HG02571 (cell line): ENCODE measurements at regions not wholly inside any gene's neighbourhood (a gene's known extent, or its start where the extent isn't known, plus 50 kb on each side); places are given as distances from the start of the nearest gene placed in this dataset.
"Not testable (repeated sequence)": the region's sequence is repeated elsewhere in the genome, so short reads cannot be mapped to it uniquely, and the experiment has no call there.

ENCODE experiments used
- ATAC-seq: cut with Tn5 transposase; IDR thresholded peaks from one replicate; pipeline ENCODE4 v1.9.1; 2021; ENCODE audit warnings: mild to moderate bottlenecking, moderate library complexity; ENCODE audit not compliant: unreplicated experiment

DNA sequence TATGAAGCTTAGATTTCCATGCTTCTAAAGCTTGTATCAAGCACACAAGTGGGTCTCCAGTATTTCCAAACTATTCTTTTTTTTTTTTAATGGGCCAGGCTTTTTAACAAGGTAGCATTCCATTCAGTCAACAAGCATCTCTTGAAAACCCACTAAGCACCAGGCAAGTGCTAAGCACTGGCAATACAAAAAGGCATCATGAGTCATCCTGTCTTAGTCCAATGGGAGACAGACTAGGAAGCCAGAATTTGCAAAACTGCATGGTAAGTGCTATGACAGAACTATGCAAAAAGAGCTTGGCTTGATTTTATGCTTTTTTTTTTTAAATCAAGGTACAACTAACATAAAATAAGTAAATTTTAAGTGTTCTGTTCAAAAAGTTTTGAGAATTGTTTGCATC lies 109.3 kb upstream of the DST start:
- no peak for ATAC-seq

DNA sequence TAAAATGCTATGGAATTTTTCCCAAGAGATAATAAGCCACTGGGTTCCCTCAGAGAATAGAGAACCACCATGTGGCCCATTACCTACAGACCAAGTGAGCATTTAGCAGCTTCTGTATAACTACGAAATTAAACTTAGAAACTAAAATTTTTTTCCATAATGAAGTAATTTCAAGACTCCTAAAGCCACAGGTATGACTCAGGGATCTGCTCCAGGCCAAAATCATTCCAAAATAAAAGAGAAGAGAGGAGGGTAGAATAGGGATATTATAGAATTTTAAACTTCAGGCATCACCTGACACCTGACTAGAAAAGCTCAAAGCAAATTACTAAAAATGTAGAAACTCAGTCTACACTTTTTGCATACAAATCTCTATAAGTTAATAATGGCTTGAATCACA lies 108.9 kb upstream of the DST start:
- no peak for ATAC-seq

DNA sequence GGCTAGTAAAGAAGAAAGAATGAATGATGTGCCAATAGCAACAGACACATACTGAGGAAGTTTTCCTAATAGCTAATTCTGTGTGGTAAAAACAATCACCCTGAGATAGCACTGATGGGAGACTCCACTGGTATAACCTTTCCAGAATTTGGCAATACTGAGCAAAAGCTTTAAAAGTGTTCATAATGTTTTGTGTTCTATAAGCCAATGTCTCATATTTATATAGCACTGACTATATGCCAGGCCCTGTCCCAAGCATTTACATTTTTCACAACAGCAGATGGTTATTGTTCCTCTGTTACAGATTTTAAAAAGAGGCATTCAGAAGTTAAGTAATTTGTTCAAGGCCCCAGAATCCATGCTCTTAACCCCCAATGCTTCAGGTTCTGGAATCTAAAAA lies 108.0 kb upstream of the DST start:
- ATAC-seq: no peak

DNA sequence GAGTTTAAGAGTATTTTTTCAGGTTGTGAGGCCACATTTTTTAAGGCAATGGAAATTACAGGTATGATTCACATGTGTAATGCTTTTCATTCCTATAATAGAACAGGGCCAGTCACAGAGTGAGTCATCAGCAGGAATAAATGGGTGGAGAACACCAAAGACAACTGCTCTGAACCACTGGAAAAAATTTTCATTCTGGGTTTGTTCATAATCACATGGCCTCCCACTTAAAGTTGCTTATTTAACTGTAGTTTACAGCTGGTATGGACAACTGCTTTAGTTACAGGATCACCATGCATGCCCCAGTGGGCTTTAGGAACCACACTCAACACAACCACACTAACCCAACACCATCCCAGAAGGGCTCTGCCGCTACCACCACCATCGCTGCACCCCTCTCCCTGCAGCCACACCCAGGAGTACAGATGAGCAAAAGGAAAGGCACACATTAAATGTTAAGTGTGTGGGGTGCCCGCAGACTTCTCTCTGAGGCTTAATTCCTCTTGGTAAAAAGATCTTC lies 107.0 kb upstream of the DST start:
- ATAC-seq: no peak

DNA sequence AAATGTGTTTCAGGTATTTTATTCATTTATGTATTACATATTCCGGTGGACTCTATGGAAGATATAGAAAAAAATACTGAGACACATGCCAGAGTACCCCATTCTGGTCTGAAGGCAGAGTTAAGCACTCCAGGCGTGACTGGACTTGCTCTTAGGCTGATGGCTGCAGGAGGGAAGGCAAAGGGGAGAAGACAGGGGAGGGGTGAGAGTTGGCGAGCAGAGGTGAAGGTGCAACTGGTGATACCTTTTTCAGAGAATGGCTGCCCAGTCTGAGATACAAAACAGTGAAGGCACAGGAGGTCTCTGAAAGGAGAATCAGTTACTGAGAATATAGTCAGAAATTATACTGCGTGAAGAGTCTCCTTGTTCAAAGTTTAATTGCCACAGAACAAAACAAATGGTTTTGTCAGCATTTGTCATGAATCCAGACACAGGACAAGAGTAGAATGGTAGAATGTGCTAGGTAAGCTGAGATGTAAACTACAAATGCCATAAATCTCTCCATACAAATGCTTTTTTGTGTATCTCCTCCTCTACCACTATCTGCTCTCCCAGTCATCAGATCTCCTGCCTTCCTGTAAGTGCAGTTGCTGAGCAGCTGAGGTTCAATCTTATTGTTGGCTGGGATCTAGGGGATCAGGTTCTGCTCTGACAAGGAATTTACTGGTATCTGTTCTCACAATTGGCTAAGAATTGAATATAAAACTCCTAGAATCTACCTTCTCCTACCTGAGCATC lies 104.2 kb upstream of the DST start:
- no peak for ATAC-seq

DNA sequence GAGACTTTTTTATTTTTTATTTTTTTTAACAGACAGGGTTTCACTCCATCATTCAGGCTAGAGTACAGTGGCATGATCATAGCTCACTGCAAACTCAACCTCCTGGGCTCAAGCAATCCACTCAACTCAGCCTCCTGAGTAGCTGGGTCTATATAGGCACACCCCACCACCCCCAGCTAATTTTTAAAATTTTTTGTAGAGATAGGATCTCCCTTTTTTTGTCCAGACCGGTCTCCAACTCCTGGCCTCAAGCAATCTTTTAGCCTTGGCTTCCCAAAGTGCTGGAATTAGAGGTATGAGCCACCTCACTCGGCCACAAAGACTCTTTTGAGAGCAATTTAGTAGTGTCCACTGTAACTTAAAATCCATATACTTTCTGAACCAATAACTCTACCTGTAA lies 103.3 kb upstream of the DST start:
- no peak for ATAC-seq

DNA sequence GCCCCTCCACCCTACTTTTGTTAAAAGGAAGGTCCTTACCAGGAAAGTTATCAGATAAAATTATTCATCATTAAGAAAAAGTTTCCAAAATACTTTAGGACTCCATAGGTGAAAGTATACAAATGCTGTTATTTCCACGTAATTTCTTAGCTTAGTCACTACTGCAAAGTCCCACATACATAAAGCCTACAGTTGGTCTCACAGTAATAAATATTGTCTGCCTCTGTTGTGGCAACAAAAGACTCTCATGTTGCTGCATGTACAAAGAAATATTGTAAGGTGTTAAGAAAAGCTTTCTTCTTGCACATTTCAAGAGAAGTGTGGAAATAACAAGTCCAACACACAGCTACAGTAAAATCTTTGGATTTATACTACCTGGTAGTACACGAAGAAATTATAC lies 102.4 kb upstream of the DST start:
- ATAC-seq: no peak

DNA sequence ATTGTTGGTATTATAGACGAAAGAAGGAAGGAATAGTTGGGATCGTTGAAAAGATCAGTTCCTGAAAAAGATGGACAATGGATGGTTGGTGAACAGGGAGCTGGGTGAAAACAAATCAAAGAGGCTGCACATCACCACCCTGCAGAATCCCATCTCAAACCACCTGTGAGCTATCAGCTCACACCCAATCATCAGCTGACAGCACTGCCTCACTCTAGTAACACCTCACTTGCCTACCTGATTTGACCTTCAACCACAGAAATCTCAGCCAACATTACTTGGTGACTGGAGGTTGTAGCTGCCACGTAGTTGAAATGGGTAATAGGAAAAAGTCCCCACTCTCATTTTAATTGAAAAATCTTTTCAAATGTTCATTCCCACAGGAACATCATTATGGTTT lies 101.8 kb upstream of the DST start:
- no peak for ATAC-seq

DNA sequence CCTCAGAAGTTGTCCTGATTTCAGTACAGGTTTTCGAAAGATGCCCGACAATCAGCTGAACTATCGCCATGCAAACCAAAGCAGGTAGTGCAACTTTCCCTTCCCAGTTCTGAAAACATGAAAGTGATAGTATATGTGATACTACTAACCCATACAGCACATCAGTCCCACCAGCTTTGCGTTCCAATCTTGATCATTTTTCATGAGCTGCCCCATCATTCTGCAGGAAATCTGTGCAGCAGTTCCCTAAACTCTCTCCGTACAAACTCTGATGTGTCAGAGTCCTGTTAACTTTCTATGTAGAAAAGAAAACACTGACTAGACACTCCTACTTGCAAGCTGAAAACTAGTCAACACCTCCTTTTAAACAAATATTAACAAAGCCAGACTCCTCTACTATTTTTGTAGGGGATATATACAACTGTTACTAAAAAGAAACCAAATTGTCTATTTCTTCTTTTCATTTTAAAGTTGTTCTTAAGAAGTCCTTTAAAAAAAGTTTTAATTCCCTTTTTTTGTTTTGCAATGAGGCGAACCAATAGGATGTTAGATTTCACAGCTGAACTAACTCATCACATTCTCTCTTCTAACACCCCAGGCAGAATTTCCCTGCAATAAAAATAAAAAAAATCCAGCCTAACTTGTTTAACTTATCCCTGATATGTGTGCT lies 99.6 kb upstream of the DST start:
- peak; percentile 59 for ATAC-seq

DNA sequence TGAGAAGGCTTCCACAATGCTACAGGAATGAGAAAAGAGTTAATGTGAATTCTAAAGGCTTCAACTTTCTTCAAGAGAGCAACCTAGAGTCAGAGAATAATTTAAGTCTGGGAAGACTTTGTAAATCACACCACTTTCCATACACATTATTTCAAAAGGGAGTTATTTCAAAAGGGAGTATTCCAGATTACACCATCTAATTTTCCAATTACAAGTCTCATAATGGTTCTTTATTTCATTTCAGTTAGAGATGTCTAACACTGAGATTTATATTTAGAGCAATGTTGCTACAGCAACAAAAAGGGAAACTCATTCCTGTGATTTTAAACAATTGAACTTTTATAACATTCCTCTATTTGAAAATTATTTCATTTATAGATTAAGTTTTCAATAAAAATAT lies 98.8 kb upstream of the DST start:
- ATAC-seq: no peak

DNA sequence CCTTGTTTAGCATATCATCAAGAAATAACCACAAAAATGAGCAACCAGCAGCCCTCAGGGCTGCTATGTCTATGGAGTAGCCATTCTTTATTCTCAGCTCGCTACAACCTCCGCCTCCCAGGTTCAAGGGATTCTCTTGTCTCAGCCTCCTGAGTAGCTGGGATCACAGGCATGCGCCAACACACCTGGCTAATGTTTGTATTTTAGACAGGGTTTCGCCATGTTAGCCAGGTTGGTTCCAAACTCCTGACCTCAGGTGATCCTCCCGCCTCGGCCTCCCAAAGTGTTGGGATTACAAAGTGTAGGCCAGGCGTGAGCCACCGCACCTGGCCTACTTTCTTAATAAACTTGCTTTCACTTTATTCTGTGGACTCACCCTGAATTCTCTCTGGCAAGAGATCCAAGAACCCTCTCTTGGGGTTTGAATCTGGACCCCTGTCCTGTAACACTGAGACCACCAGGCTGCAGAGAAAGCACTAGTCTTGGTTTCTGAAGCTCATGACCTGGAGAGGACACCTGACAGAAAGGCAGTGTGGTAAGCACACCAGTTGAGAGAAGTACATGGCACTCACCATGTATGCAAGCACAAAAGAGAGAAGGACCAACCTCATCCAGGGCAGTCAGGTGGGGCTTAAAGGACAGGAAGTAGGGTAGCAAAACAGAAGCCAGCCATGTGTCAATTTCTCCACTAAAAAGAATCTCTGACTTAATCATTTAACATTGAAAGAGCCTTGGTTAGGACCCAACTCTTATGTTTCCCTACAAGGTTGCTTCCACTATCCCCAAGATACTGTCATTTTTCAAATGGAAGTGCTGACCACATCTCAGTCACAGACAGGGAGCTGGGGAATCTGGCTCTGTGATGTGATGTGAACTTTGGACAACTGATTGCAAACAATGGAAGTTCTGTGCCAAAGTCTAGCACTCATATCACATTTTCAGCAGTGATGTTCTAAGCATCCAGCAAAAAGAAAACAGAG lies 97.4 kb upstream of the DST start:
- no peak for ATAC-seq

DNA sequence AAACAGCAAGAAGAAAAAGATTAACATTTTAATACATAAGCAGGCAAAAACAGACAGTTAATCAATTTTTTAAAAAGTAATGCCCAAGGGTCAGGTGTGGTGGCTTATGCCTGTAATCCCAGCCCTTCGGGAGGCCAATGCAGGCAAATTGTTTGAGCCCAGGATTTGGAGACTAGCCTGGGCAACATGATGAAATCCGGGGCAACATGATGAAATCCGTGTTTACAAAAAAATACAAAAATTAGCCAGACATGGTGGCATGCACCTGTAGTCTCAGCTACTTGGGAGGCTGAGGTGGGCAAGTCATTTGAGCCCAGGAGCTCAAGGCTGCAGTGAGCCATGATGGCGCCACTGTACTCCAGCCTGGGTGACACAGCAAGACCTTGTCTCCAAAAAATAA lies 94.1 kb upstream of the DST start:
- no peak for ATAC-seq

DNA sequence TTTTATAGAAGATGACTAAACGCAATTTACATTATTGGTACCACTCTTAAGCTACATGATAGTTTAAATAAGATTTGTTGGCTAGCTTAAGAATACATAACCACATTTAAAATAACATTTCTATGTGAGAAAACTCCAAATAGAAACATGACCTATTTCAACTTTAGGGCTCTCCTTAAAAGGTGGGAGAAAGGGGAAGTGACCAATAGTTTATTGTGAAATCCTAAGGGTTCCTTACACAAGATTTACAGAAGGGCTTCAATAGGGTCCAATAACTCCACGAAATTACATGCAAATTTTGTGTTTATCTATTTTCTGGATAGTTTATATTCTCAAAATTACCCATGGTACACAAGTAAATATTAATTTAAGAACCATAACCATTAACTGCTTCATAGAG lies 91.6 kb upstream of the DST start:
- no peak for ATAC-seq

DNA sequence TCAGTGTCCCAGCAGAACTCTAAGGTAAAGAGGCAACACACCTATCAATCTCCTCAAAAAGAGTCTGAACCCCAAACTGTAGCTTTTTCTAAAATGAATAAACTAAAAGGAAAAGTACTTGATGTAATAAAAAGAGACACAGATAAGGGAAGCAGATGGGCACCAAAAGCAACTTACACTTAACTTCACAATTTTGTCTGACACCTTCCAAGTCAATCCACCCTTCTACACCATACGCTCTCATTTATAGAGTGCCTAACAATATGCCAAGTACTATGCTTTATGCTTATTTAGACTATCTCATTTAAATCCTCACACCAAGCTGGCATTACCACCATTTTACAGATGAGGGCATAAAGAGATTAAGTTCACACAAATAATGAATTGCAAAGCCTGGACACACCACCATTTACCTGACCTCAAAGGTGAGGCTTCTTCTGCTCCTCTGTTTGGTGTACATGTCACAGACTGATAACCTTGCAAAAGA lies 90.6 kb upstream of the DST start:
- ATAC-seq: no peak

DNA sequence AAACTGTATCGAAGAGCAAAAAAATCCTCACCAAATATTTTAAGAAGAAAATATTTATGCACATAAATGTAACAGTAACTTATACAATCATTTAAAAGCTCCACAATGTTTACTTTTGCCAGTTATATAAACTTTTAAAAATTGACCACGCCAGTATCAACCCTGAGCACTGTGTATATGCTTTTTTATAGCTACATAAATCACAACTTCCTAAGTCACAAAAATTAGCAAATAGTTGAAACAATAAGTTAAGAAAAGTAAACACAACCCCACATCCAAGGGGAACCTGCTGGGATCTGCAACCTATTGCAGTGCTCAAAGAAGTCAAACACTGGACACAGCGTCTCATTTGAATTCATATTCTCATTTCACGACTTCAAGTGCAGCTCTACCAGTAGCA lies 89.8 kb upstream of the DST start:
- no peak for ATAC-seq

DNA sequence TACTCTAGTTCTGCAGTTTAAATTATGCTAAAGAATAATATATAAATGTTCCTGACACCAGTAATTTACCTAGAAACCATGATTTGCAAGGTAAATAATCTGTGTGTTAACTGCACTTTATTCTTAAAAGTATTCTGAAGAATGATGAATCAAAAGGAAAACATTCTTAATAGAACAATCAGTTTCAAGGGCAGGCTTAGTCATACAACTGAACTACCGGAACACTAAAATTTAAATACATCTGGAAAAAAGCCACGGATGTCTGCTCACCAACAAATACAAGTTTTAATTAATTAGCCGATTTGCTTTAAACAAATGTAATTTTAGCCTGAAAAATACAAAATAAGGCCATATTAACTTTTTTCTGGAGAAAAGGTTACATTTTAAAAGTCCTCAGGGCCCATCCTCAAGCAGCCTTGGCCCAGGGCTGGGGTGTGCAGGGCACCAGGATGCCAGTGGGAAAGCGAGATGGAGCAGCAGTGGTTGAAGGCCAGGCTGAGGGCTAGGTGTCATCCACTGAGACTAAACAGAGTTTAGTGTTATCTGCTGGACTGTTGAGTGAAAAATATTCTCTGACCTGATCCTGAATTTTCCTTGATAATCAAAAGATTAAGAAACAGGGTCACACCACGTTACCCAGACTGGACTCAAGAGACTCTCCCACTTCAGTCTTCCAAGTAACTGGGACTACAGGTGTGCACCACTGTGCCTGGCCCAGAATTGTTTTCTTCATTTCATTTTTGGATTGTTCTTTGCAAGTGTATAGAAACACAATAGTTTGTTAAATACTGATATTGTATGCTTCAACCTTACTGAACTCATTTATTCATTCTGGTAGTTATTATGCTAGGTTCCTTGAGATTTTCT lies 88.2 kb upstream of the DST start:
- no peak for ATAC-seq

DNA sequence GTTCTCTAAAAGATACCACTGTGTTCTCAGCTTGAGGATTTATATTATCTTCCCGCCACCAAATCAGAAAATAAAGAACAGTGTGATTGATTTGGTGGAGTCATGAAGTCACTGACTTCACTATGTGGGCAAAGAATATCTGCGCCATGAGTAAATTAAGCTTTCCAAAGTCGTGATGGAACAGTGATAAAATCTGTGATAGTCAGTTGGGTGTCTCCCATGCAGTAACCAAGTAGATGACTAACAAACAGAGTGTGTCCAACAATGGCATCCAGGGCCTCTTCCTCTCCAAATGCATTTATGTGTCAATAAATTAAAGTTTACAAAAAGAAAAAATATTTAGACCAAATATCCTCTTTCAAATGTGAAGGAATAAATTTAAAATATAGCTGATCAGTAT lies 87.0 kb upstream of the DST start:
- ATAC-seq: no peak

DNA sequence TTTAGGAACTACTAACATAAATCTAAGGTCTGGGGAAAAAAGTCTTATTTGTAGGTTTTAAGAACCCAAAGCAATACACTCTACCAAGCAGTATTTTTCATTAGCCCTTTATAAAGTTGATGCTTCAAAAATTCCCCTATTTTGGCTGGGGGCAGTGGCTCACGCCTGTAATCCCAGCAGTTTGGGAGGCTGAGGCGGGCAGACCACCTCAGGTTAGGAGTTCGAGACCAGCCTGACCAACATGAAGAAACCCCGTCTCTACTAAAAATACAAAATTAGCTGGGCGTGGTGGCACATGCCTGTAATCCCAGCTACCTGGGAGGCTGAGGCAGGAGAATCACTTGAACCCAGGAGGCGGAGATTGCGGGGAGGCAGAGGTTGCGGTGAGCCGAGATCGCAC lies 86.5 kb upstream of the DST start:
- ATAC-seq: not testable (repeated sequence)

DNA sequence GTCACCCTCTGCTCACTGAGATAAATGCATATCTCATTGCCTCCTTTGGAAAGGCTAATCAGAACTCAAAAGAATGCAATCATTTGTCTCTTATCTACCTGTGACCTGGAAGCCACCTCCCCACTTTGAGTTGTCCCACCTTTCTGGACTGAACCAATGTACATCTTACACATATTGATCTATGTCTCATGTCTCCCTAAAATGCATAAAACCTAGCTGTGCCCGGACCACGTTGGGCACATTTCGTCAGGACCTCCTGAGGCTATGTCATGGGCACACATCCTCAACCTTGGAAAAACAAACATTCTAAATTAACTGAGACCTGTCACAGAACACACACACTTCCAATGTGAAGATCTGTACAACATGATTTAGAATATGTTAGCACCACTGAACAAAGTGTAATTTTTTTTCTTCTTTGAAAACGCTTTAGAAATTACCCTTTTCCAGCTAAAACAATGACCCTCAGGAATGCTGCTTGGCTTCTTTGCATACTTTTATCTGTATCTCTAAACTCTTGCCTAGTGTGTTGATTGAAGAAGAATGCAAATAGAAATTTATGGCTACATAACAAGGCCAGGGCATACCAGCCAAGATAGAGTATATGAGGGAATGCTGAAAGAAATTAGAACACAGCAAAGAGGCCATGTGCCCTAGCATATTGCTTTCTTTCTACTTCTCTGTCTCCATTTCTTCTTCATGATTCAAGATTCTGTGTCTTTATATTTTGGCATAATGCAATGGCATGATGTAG lies 84.6 kb upstream of the DST start:
- ATAC-seq: no peak

DNA sequence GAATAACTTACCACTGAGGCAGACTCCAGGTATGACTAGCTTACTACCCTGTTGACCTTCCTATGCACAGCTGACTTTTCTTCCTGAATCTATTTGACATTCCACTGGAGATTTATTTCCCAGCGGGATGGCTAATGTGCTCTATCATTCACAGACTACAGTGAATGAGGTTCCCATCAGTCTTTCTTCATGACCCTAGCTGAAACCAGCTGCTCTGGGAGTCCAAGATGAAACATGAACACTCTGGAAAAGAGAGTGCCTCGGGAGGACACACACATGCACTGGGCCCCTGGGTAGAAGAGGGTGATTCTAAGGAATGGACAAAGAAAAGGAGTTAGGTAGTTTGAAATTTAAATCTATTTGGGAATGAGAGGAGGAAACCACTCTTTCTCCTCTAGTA lies 82.6 kb upstream of the DST start:
- ATAC-seq: no peak
